ENCODE measurements at regions not wholly inside any gene's neighbourhood (a gene's known extent, or its start where the extent isn't known, plus 50 kb on each side); places are given as distances from the start of the nearest gene placed in this dataset.

DNA sequence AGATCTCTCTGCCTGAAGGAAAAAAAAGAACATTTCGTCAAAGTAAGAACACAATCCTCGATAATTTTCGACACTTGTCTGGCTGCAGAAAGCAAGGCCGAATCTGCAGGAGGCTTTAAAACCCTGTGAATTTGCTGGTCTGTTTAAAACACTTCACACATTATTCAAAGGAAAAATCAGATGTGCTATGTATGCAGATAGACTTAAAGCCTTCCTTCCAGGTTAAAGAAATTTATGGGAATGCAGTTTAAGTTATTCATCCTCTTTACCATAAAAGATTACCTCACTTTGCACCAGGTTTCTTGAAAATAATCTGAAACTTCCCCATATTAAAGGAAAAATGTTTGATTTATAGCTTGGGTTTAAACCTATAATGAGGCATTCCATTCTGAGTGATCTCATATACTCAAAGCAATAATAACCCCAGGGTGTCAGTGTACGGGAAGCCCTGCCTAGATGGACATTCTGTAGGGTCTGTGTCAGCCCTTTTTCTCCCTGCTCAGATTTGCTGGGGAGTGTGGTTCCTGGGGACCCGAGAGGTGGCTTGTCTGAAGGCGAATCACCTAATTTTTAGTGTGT, 323.5 kb upstream of the SLC24A2 start:
- no peaks in the 10 kb centered on the region for H3K4me1 Mint-ChIP-seq (ENCODE audit: low read depth)
- H3K36me3 Mint-ChIP-seq (ENCODE audit: low read depth): no peaks in the 10 kb centered on the region
- peaks cover 12% of the 10 kb centered on the region for H3K9me3 Mint-ChIP-seq
- no peak for DNase-seq (ENCODE audit: low spot score)
- no peak overlapping the region for H3K4me3 Mint-ChIP-seq
- H3K27me3 Mint-ChIP-seq (ENCODE audit: low read depth): peaks cover 6% of the 10 kb centered on the region
- H3K27ac Mint-ChIP-seq: no peak overlapping the region

DNA sequence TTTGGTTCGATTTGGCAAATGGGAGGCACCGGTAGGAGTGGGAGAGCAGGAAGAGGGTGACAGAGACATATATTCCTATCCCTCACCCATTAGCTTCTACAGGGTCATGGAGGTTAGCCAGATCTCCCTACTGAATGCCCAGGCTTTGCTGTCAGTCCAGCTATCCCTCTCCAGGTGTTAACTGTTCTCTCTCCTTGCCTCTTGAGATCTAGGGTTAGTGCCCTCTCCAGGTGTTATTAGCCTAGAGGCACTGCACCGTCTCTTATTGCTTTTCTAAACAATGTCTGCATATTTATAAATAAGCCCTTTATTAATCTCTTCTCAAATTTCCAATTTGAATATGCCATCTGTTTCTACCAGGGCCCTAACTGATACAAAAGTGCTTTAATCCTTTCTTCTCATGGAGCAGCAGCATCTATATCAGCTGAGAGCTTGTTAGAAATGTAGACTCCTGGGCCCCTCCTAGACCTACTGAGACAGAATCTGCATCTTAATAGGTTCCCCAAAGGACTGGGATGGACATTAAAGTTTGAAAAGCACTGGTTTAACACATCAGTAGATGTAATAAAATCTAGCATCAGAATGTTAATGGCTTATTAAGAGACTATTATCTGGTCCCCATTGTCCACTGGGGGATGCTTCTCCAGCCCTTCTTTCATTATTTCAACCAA, 322.5 kb upstream of the SLC24A2 start:
- Mint-ChIP-seq H3K4me3 (no peak overlapping the region), H3K36me3 (ENCODE audit: low read depth) (no peaks in the 10 kb centered on the region), H3K9me3 (peaks cover 12% of the 10 kb centered on the region), H3K27me3 (ENCODE audit: low read depth) (peaks cover 6% of the 10 kb centered on the region), H3K4me1 (ENCODE audit: low read depth) (no peaks in the 10 kb centered on the region), H3K27ac (no peak overlapping the region)
- DNase-seq (ENCODE audit: low spot score): no peak

GRCh38 chr9:20095430-20096092, 306.7 kb upstream of the SLC24A2 start:
- no peak for DNase-seq (ENCODE audit: low spot score)
- Mint-ChIP-seq H3K9me3 (peaks cover 21% of the 10 kb centered on the region), H3K27ac (no peak overlapping the region), H3K4me3 (no peak overlapping the region), H3K27me3 (ENCODE audit: low read depth) (no peaks in the 10 kb centered on the region), H3K36me3 (ENCODE audit: low read depth) (no peaks in the 10 kb centered on the region), H3K4me1 (ENCODE audit: low read depth) (no peaks in the 10 kb centered on the region)

DNA sequence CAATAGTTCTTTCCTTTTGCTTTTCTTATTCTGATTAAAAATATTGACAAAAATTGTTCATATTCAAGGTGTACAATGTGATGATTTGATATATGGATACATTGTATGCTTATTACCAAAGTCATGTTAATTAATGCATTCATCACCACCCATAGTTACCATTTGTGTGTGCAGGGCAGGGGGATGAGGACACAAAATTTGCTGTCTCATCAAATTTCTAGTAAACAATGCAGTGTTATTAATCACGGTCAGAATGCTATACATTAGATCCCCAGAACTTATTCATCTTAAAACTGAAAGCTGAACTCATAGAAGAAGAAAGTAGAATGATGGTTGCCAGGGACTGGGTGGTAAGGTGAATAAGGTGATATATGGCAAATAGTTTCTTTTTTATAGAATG, 303.7 kb upstream of the SLC24A2 start:
- Mint-ChIP-seq H3K27me3 (ENCODE audit: low read depth) (no peaks in the 10 kb centered on the region), H3K27ac (no peak overlapping the region), H3K9me3 (peaks cover 23% of the 10 kb centered on the region), H3K36me3 (ENCODE audit: low read depth) (no peaks in the 10 kb centered on the region), H3K4me1 (ENCODE audit: low read depth) (no peaks in the 10 kb centered on the region), H3K4me3 (no peak overlapping the region)
- DNase-seq (ENCODE audit: low spot score): no peak

DNA sequence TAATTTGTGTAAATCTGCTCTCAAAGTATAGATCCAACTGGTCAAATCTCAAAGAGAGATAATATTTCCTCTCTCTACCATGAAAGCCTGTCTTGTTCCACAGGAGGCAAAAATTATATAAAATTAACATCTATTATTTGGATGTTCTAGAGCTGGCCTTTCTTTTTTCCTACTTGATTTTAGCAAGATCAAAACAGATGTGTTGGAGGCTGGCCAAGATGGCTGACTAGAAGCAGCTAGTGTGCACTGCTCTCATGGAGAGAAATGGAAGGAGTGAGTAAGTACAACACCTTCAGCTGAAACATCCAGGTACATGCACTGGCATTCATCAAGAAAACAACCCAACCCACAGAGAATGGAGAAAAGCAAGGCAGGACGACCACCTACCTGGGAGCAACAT, 298.6 kb upstream of the SLC24A2 start:
- H3K36me3 Mint-ChIP-seq (ENCODE audit: low read depth): no peaks in the 10 kb centered on the region
- H3K27ac Mint-ChIP-seq: no peak overlapping the region
- H3K4me1 Mint-ChIP-seq (ENCODE audit: low read depth): no peaks in the 10 kb centered on the region
- no peak for DNase-seq (ENCODE audit: low spot score)
- peaks cover 8% of the 10 kb centered on the region for H3K27me3 Mint-ChIP-seq (ENCODE audit: low read depth)
- peaks cover 17% of the 10 kb centered on the region for H3K9me3 Mint-ChIP-seq
- no peak overlapping the region for H3K4me3 Mint-ChIP-seq

DNA sequence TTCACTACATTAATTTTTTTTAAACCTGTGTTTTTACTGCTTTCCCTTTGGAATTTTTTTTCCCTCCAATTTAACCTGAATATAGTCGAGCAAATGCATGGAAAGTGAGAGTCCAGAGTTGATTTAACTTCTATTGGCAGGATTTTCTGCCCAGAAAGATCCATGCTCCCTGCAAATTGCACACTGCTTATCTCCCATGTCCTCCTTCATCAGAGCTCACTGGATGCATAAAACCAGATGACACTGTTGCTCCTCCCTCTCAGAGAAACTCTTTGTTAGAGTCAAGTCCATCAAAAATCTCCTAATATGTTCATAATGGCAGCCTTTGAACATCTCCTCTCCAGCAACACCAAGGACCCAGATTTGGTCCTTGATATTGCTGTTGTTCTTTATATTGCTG, 297.0 kb upstream of the SLC24A2 start:
- Mint-ChIP-seq H3K4me1 (ENCODE audit: low read depth) (no peaks in the 10 kb centered on the region), H3K27me3 (ENCODE audit: low read depth) (peaks cover 8% of the 10 kb centered on the region), H3K27ac (no peak overlapping the region)

DNA sequence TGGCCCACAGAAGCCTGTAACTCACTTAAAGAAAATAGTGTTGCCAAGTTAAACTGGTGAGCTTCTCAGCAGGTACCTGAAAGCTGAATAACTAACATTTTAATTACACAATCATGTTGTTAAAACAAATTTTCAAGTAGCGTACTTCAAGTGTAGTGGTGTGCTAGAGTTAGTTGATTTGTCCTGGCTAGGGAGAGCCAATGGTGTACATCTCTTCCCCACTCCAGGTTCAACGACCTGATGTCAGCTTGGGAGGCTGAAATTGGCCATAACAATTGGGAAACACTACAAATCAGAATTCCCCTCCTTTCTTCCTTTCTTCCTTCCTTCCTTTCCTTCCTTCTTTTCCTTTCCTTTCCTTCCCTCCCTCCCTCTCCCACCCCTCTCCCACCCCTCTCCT, 295.3 kb upstream of the SLC24A2 start:
- Mint-ChIP-seq H3K27ac (no peak overlapping the region), H3K27me3 (ENCODE audit: low read depth) (peaks cover 8% of the 10 kb centered on the region), H3K9me3 (no peaks in the 10 kb centered on the region), H3K4me1 (ENCODE audit: low read depth) (no peaks in the 10 kb centered on the region), H3K36me3 (ENCODE audit: low read depth) (no peaks in the 10 kb centered on the region), H3K4me3 (no peak overlapping the region)
- DNase-seq (ENCODE audit: low spot score): no peak

More for the DNA sequence above, 297.0 kb upstream of the SLC24A2 start:
- Mint-ChIP-seq H3K4me3 (no peak overlapping the region), H3K9me3 (peaks cover 5% of the 10 kb centered on the region), H3K36me3 (ENCODE audit: low read depth) (no peaks in the 10 kb centered on the region)
- DNase-seq (ENCODE audit: low spot score): no peak

GRCh38 chr9:20083390-20083789, 294.6 kb upstream of the SLC24A2 start:
- no peaks in the 10 kb centered on the region for H3K36me3 Mint-ChIP-seq (ENCODE audit: low read depth)
- DNase-seq (ENCODE audit: low spot score): no peak
- no peak overlapping the region for H3K4me3 Mint-ChIP-seq
- H3K27ac Mint-ChIP-seq: no peak overlapping the region
- peaks cover 8% of the 10 kb centered on the region for H3K27me3 Mint-ChIP-seq (ENCODE audit: low read depth)
- H3K4me1 Mint-ChIP-seq (ENCODE audit: low read depth): no peaks in the 10 kb centered on the region
- H3K9me3 Mint-ChIP-seq: no peaks in the 10 kb centered on the region

DNA sequence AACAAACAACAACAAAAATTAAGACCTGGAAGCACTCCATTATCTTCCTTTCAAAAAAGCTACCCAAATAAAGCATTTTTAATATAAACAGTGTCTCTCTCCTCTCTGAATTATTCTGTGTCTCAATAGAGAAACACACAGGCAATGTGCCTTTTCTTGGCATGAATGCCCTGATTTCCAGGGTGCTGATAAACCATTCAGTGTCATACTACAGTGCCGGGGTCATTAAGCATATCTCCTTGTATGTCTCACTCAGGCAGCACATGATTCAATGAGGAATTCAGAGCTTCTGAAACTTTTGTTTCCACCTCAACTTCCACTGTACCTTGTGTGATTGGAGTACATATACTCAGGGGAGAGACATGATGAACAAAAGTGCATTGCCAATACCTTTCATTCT, 294.0 kb upstream of the SLC24A2 start:
- Mint-ChIP-seq H3K27ac (no peak overlapping the region), H3K4me3 (no peak overlapping the region), H3K9me3 (no peaks in the 10 kb centered on the region), H3K4me1 (ENCODE audit: low read depth) (no peaks in the 10 kb centered on the region), H3K27me3 (ENCODE audit: low read depth) (peaks cover 8% of the 10 kb centered on the region), H3K36me3 (ENCODE audit: low read depth) (no peaks in the 10 kb centered on the region)
- DNase-seq (ENCODE audit: low spot score): no peak

- no peaks in the 10 kb centered on the region for H3K36me3 Mint-ChIP-seq (ENCODE audit: low read depth)
- H3K27me3 Mint-ChIP-seq (ENCODE audit: low read depth): peaks cover 8% of the 10 kb centered on the region
- no peaks in the 10 kb centered on the region for H3K9me3 Mint-ChIP-seq
- H3K4me1 Mint-ChIP-seq (ENCODE audit: low read depth): no peaks in the 10 kb centered on the region
- no peak overlapping the region for H3K27ac Mint-ChIP-seq
- no peak overlapping the region for H3K4me3 Mint-ChIP-seq
- no peak for DNase-seq (ENCODE audit: low spot score)
These were observed 293.6 kb upstream of the SLC24A2 start for GRCh38 chr9:20082406-20082805.

DNA sequence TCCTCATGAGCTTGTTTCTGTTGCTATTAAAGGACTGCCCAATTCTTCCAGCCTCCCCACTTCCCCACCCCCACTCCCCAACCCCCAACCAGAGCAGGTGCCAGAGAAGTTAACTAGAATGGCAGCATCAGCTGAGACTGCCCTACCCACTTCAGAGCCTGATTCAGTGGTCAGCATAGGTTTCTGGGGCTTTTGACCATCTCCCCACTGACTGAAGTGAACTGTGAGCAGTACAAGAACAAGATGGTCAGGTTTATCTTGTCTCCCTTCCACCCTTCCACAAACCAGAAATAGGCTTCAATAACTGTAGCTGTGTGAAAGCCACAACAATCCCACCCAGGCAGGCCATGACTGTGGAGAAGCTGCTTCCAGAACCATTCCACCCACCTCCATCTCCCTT, 289.4 kb upstream of the SLC24A2 start:
- Mint-ChIP-seq H3K4me3 (no peak overlapping the region), H3K4me1 (ENCODE audit: low read depth) (no peaks in the 10 kb centered on the region), H3K27me3 (ENCODE audit: low read depth) (no peaks in the 10 kb centered on the region), H3K9me3 (no peaks in the 10 kb centered on the region), H3K27ac (no peak overlapping the region), H3K36me3 (ENCODE audit: low read depth) (no peaks in the 10 kb centered on the region)
- DNase-seq (ENCODE audit: low spot score): no peak

- DNase-seq (ENCODE audit: low spot score): no peak
- Mint-ChIP-seq H3K36me3 (ENCODE audit: low read depth) (no peaks in the 10 kb centered on the region), H3K9me3 (no peaks in the 10 kb centered on the region), H3K4me3 (no peak overlapping the region), H3K27me3 (ENCODE audit: low read depth) (peaks cover 2% of the 10 kb centered on the region), H3K4me1 (ENCODE audit: low read depth) (no peaks in the 10 kb centered on the region), H3K27ac (no peak overlapping the region)
These were observed 285.5 kb upstream of the SLC24A2 start for GRCh38 chr9:20074291-20074690.

- H3K9me3 Mint-ChIP-seq: no peaks in the 10 kb centered on the region
- no peaks in the 10 kb centered on the region for H3K36me3 Mint-ChIP-seq (ENCODE audit: low read depth)
- H3K4me3 Mint-ChIP-seq: no peak overlapping the region
- no peak for DNase-seq (ENCODE audit: low spot score)
- H3K27me3 Mint-ChIP-seq (ENCODE audit: low read depth): peaks cover 17% of the 10 kb centered on the region
- H3K27ac Mint-ChIP-seq: no peak overlapping the region
- H3K4me1 Mint-ChIP-seq (ENCODE audit: low read depth): peaks cover 1% of the 10 kb centered on the region
These were observed 281.5 kb upstream of the SLC24A2 start for GRCh38 chr9:20070336-20070735.

DNA sequence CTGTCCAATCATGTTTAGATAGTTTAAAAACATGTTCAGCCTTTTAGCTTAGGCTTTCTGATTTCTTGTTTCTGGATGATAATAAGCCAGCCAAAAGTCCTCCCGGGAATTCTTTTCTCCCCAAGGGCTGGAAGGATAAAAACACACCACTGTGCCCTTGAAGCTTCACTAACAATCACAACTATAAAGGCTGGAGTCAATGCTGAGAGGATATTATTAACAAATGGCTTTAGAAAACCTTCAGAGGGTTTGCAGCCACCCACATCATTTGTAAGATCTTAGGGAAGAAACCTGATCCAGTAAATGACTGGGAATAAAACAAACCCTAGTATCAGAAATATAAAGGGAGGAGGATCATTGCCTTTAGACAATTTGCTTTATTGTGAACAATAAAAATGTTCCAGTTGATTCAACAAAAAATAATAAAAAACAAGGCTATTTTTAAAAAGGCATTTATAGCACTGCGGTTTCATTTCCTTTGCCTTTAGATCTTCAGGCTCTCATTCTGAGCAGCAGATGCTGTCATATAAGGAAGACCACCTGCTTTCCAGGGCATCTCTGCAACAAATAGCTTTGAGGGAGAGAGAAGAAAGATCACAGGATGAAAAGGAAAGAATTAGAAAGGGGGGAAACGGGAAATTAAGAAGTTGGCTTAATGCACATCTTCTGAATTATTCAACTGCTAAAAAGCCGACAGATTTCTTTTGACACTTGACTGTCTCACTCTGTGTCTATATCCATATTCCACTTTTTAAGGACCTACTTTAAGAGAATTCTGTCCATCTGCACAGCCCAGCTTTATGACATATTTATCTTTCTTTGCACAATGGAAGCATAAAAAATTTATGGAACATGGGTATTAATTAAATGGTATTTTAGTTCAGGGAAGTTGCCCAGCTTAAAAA, 277.2 kb upstream of the SLC24A2 start:
- peaks cover 1% of the 10 kb centered on the region for H3K4me1 Mint-ChIP-seq (ENCODE audit: low read depth)
- DNase-seq (ENCODE audit: low spot score): no peak
- no peak overlapping the region for H3K4me3 Mint-ChIP-seq
- peaks cover 18% of the 10 kb centered on the region for H3K27me3 Mint-ChIP-seq (ENCODE audit: low read depth)
- no peak overlapping the region for H3K27ac Mint-ChIP-seq
- no peaks in the 10 kb centered on the region for H3K36me3 Mint-ChIP-seq (ENCODE audit: low read depth)
- H3K9me3 Mint-ChIP-seq: no peaks in the 10 kb centered on the region

Data from T-helper 2 cell treated with Interferon-gamma antibody and Interleukin-4, amounts not matched to agents 5 μg/mL and 100 μg/mL, for 36 hours (primary cell).